PC-9 (cell line): ENCODE measurements at regions not wholly inside any gene's neighbourhood (a gene's known extent, or its start where the extent isn't known, plus 50 kb on each side); places are given as distances from the start of the nearest gene placed in this dataset.

Experiments used
- BruUV-seq: library from RNA; stranded (reverse); fragments of 400-500 nt; replicated peaks from 2 replicates; lab custom pipeline; 2021; lab: Mats Ljungman, UMichigan
- CTCF ChIA-PET: fragments of 300-600 bp; sonication (Branson Sonifier 250); formaldehyde crosslinking; loops from one replicate; lab custom pipeline; 2022; ENCODE audit warnings: antibody characterized with exemption; lab: Charles Lee
- POLR2A ChIA-PET: fragments of 300-600 bp; sonication (Branson Sonifier 250); formaldehyde crosslinking; loops from one replicate; lab custom pipeline; 2022; ENCODE audit warnings: antibody characterized with exemption; ENCODE audit not compliant: unreplicated experiment; lab: Charles Lee
- DNase-seq, 2 experiments: peaks; one replicate each; pipeline versions ENCODE4 v3.0.0 to v3.0.0-alpha.2; 2015 to 2022; ENCODE audit warnings: mixed read lengths in 1 of 2
- H2AFZ ChIP-seq: fragments of 200-600 bp; sonication (generic); 2 replicates; pipeline ENCODE4 v1.8.1; 2017; ENCODE audit warnings: antibody characterized with exemption
- H3F3A ChIP-seq: fragments of 200-600 bp; sonication (generic); 2 replicates; pipeline ENCODE4 v1.8.1; 2017; ENCODE audit warnings: antibody characterized with exemption, mild to moderate bottlenecking, low read depth; ENCODE audit not compliant: insufficient read depth
- H3K27ac ChIP-seq: fragments of 200-600 bp; sonication (generic); 2 replicates; pipeline ENCODE4 v1.6.1; 2016; ENCODE audit warnings: mixed run types
- H3K27me3 ChIP-seq: fragments of 200-600 bp; sonication (generic); 2 replicates; pipeline ENCODE4 v1.6.1; 2016; ENCODE audit warnings: low read depth, mixed run types; ENCODE audit not compliant: insufficient read depth
- H3K36me3 ChIP-seq: fragments of 200-600 bp; sonication (generic); 2 replicates; pipeline ENCODE4 v1.6.1; 2016; ENCODE audit warnings: low read depth, mixed run types
- H3K4me1 ChIP-seq: fragments of 200-600 bp; sonication (generic); replicated peaks from 2 replicates; pipeline ENCODE4 v1.6.1; 2016; ENCODE audit warnings: mixed run types; ENCODE audit not compliant: insufficient read depth
- H3K4me2 ChIP-seq: fragments of 200-600 bp; sonication (generic); 2 replicates; pipeline ENCODE4 v1.6.1; 2017; ENCODE audit warnings: mixed run types
- H3K4me3 ChIP-seq: fragments of 200-600 bp; sonication (generic); 2 replicates; pipeline ENCODE4 v1.6.1; 2016; ENCODE audit warnings: mixed run types
- H3K79me2 ChIP-seq: fragments of 200-600 bp; sonication (generic); 2 replicates; pipeline ENCODE4 v1.6.1; 2017; ENCODE audit warnings: low read depth, mixed run types
- H3K9me2 ChIP-seq: fragments of 200-600 bp; sonication (generic); 2 replicates; pipeline ENCODE4 v1.8.1; 2017; ENCODE audit warnings: mild to moderate bottlenecking; ENCODE audit not compliant: insufficient read depth
- H3K9me3 ChIP-seq: fragments of 200-600 bp; sonication (generic); 2 replicates; pipeline ENCODE4 v1.8.1; 2016; ENCODE audit warnings: low read depth; ENCODE audit not compliant: insufficient read depth
- H4K20me1 ChIP-seq: fragments of 200-600 bp; sonication (generic); 2 replicates; pipeline ENCODE4 v1.8.1; 2017; ENCODE audit not compliant: insufficient read depth
- EZH2 ChIP-seq: fragments of 200-600 bp; sonication (generic); IDR thresholded peaks from 2 replicates; pipeline ENCODE4 v1.8.0; 2017; ENCODE audit warnings: antibody characterized with exemption, low read depth
- intact Hi-C: fragments of 100-400 bp; cut with micrococcal nuclease; formaldehyde crosslinking; loops from one replicate; pipeline ENCODE4 v1.10.0; 2022; ENCODE audit not compliant: unreplicated experiment
- TF ChIP-seq, protein P1 (sequence below): fragments of 200-600 bp; sonication (generic); conservative IDR thresholded peaks from 2 replicates; pipeline ENCODE4 v1.6.1; 2017; ENCODE audit warnings: mixed run types, antibody characterized with exemption, mild to moderate bottlenecking, moderate library complexity

DNA sequence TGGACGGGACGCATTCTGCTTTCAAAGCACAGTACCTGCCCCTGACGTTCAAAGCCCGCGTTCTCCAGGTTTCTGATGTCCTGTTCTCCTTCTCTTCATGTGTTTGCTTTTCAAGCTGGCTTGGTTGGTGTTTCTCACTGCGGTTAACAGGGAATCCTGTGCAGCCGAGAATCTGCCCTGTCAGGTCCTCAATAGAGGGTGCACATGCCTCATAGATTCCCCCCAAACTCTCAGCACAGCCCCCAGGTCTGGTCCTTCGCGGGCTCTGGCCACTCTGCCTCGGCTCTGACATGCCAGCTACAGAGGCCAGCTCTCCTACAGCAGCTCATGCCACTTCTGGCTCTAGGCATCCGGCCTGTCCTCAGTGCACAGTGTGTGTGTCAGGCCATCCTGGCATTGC, 1343.8 kb downstream of the TBC1D22A start:
- no peak overlapping the region for H2AFZ ChIP-seq
- H3K4me1 ChIP-seq, result no peaks in the 10 kb centered on the region
- no peaks in the 10 kb centered on the region for H3K9me2 ChIP-seq
- no peaks in the 10 kb centered on the region for H3F3A ChIP-seq
- H3K4me3 ChIP-seq, result no peak overlapping the region
- H3K27me3 ChIP-seq, result peaks cover 62% of the 10 kb centered on the region
- no peaks in the 10 kb centered on the region for H4K20me1 ChIP-seq
- TF ChIP-seq, protein P1, sequence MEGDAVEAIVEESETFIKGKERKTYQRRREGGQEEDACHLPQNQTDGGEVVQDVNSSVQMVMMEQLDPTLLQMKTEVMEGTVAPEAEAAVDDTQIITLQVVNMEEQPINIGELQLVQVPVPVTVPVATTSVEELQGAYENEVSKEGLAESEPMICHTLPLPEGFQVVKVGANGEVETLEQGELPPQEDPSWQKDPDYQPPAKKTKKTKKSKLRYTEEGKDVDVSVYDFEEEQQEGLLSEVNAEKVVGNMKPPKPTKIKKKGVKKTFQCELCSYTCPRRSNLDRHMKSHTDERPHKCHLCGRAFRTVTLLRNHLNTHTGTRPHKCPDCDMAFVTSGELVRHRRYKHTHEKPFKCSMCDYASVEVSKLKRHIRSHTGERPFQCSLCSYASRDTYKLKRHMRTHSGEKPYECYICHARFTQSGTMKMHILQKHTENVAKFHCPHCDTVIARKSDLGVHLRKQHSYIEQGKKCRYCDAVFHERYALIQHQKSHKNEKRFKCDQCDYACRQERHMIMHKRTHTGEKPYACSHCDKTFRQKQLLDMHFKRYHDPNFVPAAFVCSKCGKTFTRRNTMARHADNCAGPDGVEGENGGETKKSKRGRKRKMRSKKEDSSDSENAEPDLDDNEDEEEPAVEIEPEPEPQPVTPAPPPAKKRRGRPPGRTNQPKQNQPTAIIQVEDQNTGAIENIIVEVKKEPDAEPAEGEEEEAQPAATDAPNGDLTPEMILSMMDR, result no peak
- no peak for TF ChIP-seq EZH2
- BruUV-seq, result no TSS peak
- H3K36me3 ChIP-seq, result no peaks in the 10 kb centered on the region
- DNase-seq, result no peak
- no peak overlapping the region for H3K4me2 ChIP-seq
- POLR2A ChIA-PET, result no interaction called here
- H3K79me2 ChIP-seq, result no peaks in the 10 kb centered on the region
- intact Hi-C loops, result no loop called here
- no peak overlapping the region for H3K27ac ChIP-seq
- no peaks in the 10 kb centered on the region for H3K9me3 ChIP-seq
- CTCF ChIA-PET, result no interaction called here

DNA sequence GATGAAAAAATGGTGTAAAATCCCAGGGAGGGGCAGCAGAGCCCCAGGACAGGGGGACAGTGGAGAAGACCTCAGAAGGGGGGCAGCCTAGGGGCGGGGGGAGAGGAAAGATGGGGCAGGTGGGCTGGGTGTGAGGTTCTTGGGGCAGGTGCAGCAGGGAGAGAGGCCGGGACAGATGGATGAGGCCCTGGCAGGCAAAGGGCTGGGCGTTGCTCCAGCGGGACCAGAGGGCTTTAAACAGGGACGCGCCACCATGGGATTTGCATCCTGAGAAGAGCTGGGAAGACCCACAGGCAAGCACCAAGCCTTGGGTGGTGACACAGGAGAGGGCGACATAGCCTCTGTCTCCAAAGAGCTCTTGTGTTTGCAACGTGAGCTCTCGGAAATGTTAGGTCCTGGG, 1342.8 kb downstream of the TBC1D22A start:
- Histone ChIP-seq H3K4me3 (no peak overlapping the region), H3K36me3 (no peaks in the 10 kb centered on the region), H2AFZ (no peak overlapping the region), H3K79me2 (no peaks in the 10 kb centered on the region), H4K20me1 (no peaks in the 10 kb centered on the region), H3K9me2 (no peaks in the 10 kb centered on the region), H3K27me3 (peaks cover 72% of the 10 kb centered on the region), H3K4me1 (no peaks in the 10 kb centered on the region), H3K27ac (no peak overlapping the region), H3K4me2 (no peak overlapping the region), H3F3A (no peaks in the 10 kb centered on the region), H3K9me3 (no peaks in the 10 kb centered on the region)
- no TSS peak for BruUV-seq
- no peak for TF ChIP-seq EZH2
- TF ChIP-seq, protein P1, result no peak
- ChIA-PET CTCF (no interaction called here), POLR2A (no interaction called here)
- DNase-seq, result no peak
- intact Hi-C loops, result no loop called here

DNA sequence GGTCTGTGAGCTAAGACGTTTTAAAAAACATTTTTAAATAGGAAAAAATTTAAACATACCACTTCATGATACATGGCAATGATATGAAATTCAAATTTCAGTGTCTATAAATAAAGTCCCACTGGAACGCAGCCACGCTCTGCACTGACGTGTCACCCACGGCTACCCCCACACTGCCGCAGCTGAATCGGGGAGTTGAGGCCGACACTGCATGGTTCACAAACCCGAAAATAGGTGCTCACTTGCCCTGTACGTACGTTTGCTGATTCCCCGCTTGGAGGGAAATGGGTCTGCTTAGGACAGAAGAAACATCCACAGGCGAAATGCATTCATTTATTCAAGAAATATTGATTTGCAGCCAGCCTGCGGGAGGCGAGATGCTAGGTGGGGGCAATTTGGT, 1342.3 kb downstream of the TBC1D22A start:
- Histone ChIP-seq H3K4me3 (no peak overlapping the region), H3K9me2 (no peaks in the 10 kb centered on the region), H3K9me3 (no peaks in the 10 kb centered on the region), H3K27me3 (peaks cover 77% of the 10 kb centered on the region), H3F3A (no peaks in the 10 kb centered on the region), H3K79me2 (no peaks in the 10 kb centered on the region), H3K36me3 (no peaks in the 10 kb centered on the region), H4K20me1 (no peaks in the 10 kb centered on the region), H3K4me2 (no peak overlapping the region), H3K27ac (no peak overlapping the region), H2AFZ (no peak overlapping the region), H3K4me1 (no peaks in the 10 kb centered on the region)
- no peak for DNase-seq
- POLR2A ChIA-PET, result no interaction called here
- TF ChIP-seq, protein P1, result no peak
- no peak for TF ChIP-seq EZH2
- CTCF ChIA-PET, result no interaction called here
- no TSS peak for BruUV-seq
- intact Hi-C loops, result no loop called here
